NCI-H2196 treated with DMSO at 0.1 percent for 48 hours (cell line): ENCODE measurements at regions not wholly inside any gene's neighbourhood (a gene's known extent, or its start where the extent isn't known, plus 50 kb on each side); places are given as distances from the start of the nearest gene placed in this dataset.
"Not testable (repeated sequence)": the region's sequence is repeated elsewhere in the genome, so short reads cannot be mapped to it uniquely, and the experiment has no call there.

Experiments used
- DNase-seq: peaks from one replicate; lab custom pipeline; 2025; ENCODE audit not compliant: unreplicated experiment; lab: John Stamatoyannopoulos, UW

- no peak for DNase-seq
Measured at GRCh38 chr6:11427723-11428245, 109.8 kb upstream of the TMEM170B start.

- no peak for DNase-seq
Measured at GRCh38 chr6:11427091-11427722, 110.3 kb upstream of the TMEM170B start.

GRCh38 chr6:11426571-11426970 lies 111.0 kb upstream of the TMEM170B start:
- no peak for DNase-seq

- no peak for DNase-seq
Measured at GRCh38 chr6:11425876-11426275, 111.7 kb upstream of the TMEM170B start.

- no peak for DNase-seq
Measured at GRCh38 chr6:11425431-11425871, 112.1 kb upstream of the TMEM170B start.

GRCh38 chr6:11424395-11425034 lies 113.0 kb upstream of the TMEM170B start:
- no peak for DNase-seq

GRCh38 chr6:11423667-11424066 lies 113.9 kb upstream of the TMEM170B start:
- no peak for DNase-seq

- no peak for DNase-seq
Measured at GRCh38 chr6:11423072-11423471, 114.5 kb upstream of the TMEM170B start.

- DNase-seq, result no peak
Measured at GRCh38 chr6:11419763-11420453, 117.6 kb upstream of the TMEM170B start.

- DNase-seq, result no peak
Measured at GRCh38 chr6:11418290-11418905, 119.2 kb upstream of the TMEM170B start.

- no peak for DNase-seq
Measured at GRCh38 chr6:11416936-11417576, 120.5 kb upstream of the TMEM170B start.

GRCh38 chr6:11416099-11416935 lies 121.2 kb upstream of the TMEM170B start:
- not testable (repeated sequence) for DNase-seq

GRCh38 chr6:11415557-11415956 lies 122.0 kb upstream of the TMEM170B start:
- no peak for DNase-seq

- no peak for DNase-seq
Measured at GRCh38 chr6:11414176-11414963, 123.2 kb upstream of the TMEM170B start.

- no peak for DNase-seq
Measured at GRCh38 chr6:11413728-11414127, 123.8 kb upstream of the TMEM170B start.

GRCh38 chr6:11413117-11413687 lies 124.3 kb upstream of the TMEM170B start:
- DNase-seq, result no peak

- no peak for DNase-seq
Measured at GRCh38 chr6:11412616-11413015, 124.9 kb upstream of the TMEM170B start.

- no peak for DNase-seq
Measured at GRCh38 chr6:11412011-11412424, 125.5 kb upstream of the TMEM170B start.

GRCh38 chr6:11411593-11411992 lies 126.0 kb upstream of the TMEM170B start:
- no peak for DNase-seq
